Keratinocyte (primary cell): ENCODE measurements at regions not wholly inside any gene's neighbourhood (a gene's known extent, or its start where the extent isn't known, plus 50 kb on each side); places are given as distances from the start of the nearest gene placed in this dataset.

Experiments
- DNase-seq: peaks from one replicate; pipeline ENCODE4 v3.0.0-alpha.2; 2011; ENCODE audit warnings: low read depth, missing footprints, low spot score
- FAIRE-seq: peaks from 2 replicates; lab custom pipeline; 2011; peaks lifted over from hg19 to GRCh38; lab: Jason Lieb, UNC
- H2AFZ ChIP-seq: 2 replicates; pipeline ENCODE4 v1.6.0; 2012; ENCODE audit warnings: low read length, control low read depth, inconsistent platforms; ENCODE audit not compliant: control insufficient read depth
- H3K27ac ChIP-seq: 2 replicates; pipeline ENCODE4 v1.5.1; 2011; ENCODE audit warnings: low read length; ENCODE audit not compliant: control insufficient read depth, insufficient read depth
- H3K27me3 ChIP-seq: 3 replicates; pipeline ENCODE4 v1.6.0; 2011; ENCODE audit warnings: low read length; ENCODE audit not compliant: control insufficient read depth, insufficient read depth; ENCODE audit errors: extremely low read depth
- H3K36me3 ChIP-seq, 2 experiments: 2 replicates in 1 of 2; 3 replicates in 1 of 2; pipeline ENCODE4 v1.5.1; 2011; ENCODE audit warnings: low read length in 2 of 2, mild to moderate bottlenecking in 1 of 2; ENCODE audit not compliant: control insufficient read depth in 2 of 2, insufficient read depth in 2 of 2; ENCODE audit errors: extremely low read depth in 1 of 2
- H3K4me1 ChIP-seq: 3 replicates; pipeline ENCODE4 v1.5.1; 2011; ENCODE audit warnings: low read length; ENCODE audit not compliant: control insufficient read depth, insufficient read depth; ENCODE audit errors: extremely low read depth
- H3K4me2 ChIP-seq: 3 replicates; pipeline ENCODE4 v1.6.0; 2011; ENCODE audit warnings: low read depth, low read length; ENCODE audit not compliant: control insufficient read depth, insufficient read depth; ENCODE audit errors: extremely low read depth
- H3K4me3 ChIP-seq, 3 experiments: fragments of 200-600 bp in 1 of 3; sonication (generic) in 1 of 3; 2 replicates in 2 of 3; 3 replicates in 1 of 3; pipeline ENCODE4 v1.5.1; 2011 to 2016; ENCODE audit warnings: low read length in 3 of 3, mild to moderate bottlenecking in 3 of 3, control low read depth in 2 of 3, inconsistent platforms in 1 of 3, low read depth in 1 of 3, mixed read lengths in 1 of 3, mixed run types in 1 of 3, moderate library complexity in 1 of 3; ENCODE audit not compliant: control insufficient read depth in 2 of 3, insufficient read depth in 2 of 3; ENCODE audit errors: extremely low read depth in 1 of 3
- H3K79me2 ChIP-seq: 2 replicates; pipeline ENCODE4 v1.6.0; 2012; ENCODE audit warnings: low read length; ENCODE audit not compliant: control insufficient read depth, insufficient read depth
- H3K9ac ChIP-seq: 3 replicates; pipeline ENCODE4 v1.6.0; 2011; ENCODE audit warnings: low read length; ENCODE audit not compliant: control insufficient read depth, insufficient read depth; ENCODE audit errors: extremely low read depth
- H3K9me1 ChIP-seq: 3 replicates; pipeline ENCODE4 v1.6.0; 2011; ENCODE audit warnings: low read length; ENCODE audit not compliant: control insufficient read depth, insufficient read depth; ENCODE audit errors: extremely low read depth
- H3K9me3 ChIP-seq: 2 replicates; pipeline ENCODE4 v1.5.1; 2012; ENCODE audit warnings: low read depth, low read length; ENCODE audit not compliant: control insufficient read depth
- H4K20me1 ChIP-seq: 3 replicates; pipeline ENCODE4 v1.6.0; 2011; ENCODE audit warnings: low read length; ENCODE audit not compliant: control insufficient read depth, insufficient read depth; ENCODE audit errors: extremely low read depth
- EZH2 ChIP-seq: IDR thresholded peaks from one replicate; pipeline ENCODE4 v1.6.1; 2012; ENCODE audit warnings: inconsistent platforms, mild to moderate bottlenecking, low read length, moderate library complexity
- dilution Hi-C: fragments of 300-500 bp; cut with MboI; formaldehyde crosslinking; loops from one replicate; pipeline ENCODE4 v1.7.0; 2020; ENCODE audit warnings: low sequenced_read_pairs; ENCODE audit not compliant: extremely low pct_ligation_motif_present
- TF ChIP-seq, protein P1 (sequence below), 3 experiments: IDR thresholded peaks in 1 of 3; conservative IDR thresholded peaks in 1 of 3; optimal IDR thresholded peaks in 1 of 3; 2 replicates in 2 of 3; 3 replicates in 1 of 3; pipeline versions ENCODE3 to v1.5.1; 2011; ENCODE audit warnings: low read length in 3 of 3, mild to moderate bottlenecking in 3 of 3, moderate library complexity in 2 of 3, control low read depth in 1 of 3, inconsistent platforms in 1 of 3; ENCODE audit not compliant: insufficient read depth in 2 of 3; ENCODE audit errors: extremely low read depth in 1 of 3

DNA sequence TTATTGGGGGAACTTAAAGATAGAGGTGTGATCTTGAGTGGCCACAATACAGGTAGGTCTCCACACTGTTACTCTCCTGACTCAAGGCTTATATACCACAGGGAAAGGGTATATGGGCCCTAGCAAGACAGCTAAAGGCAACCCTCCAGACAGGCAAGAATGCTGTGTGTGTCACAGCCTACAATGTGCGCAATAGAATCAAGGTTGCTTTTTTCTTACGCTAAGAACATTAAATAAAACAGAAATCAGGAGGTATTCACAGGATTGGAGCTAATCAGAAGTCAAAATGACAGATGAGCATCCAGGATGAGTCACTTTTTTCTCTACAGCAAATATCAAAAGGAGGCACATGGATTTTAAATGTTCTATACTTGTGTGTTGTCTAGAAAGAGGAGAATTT is 1797.9 kb upstream of the SEL1L start:
- no peak overlapping the region for H3K9ac ChIP-seq
- no peak for TF ChIP-seq EZH2
- TF ChIP-seq, protein P1, sequence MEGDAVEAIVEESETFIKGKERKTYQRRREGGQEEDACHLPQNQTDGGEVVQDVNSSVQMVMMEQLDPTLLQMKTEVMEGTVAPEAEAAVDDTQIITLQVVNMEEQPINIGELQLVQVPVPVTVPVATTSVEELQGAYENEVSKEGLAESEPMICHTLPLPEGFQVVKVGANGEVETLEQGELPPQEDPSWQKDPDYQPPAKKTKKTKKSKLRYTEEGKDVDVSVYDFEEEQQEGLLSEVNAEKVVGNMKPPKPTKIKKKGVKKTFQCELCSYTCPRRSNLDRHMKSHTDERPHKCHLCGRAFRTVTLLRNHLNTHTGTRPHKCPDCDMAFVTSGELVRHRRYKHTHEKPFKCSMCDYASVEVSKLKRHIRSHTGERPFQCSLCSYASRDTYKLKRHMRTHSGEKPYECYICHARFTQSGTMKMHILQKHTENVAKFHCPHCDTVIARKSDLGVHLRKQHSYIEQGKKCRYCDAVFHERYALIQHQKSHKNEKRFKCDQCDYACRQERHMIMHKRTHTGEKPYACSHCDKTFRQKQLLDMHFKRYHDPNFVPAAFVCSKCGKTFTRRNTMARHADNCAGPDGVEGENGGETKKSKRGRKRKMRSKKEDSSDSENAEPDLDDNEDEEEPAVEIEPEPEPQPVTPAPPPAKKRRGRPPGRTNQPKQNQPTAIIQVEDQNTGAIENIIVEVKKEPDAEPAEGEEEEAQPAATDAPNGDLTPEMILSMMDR (optimal IDR thresholded peaks at IDR 0.05 in 1 of 3, IDR thresholded peaks at IDR 0.05 in 1 of 3, conservative IDR thresholded peaks at IDR 0.05 in 1 of 3; ENCODE audit: extremely low read depth in 1 of 3, insufficient read depth in 2 of 3, low read length in 3 of 3): no peak
- no peaks in the 10 kb centered on the region for H3K9me3 ChIP-seq
- H3K27me3 ChIP-seq: no peaks in the 10 kb centered on the region
- no peak overlapping the region for H3K4me2 ChIP-seq
- H4K20me1 ChIP-seq: no peaks in the 10 kb centered on the region
- H3K4me3 ChIP-seq: no peak overlapping the region
- dilution Hi-C loops: no loop called here
- no peaks in the 10 kb centered on the region for H3K36me3 ChIP-seq
- DNase-seq (no peak), FAIRE-seq (no peak)
- H3K79me2 ChIP-seq: no peaks in the 10 kb centered on the region
- H3K9me1 ChIP-seq: no peaks in the 10 kb centered on the region
- no peak overlapping the region for H2AFZ ChIP-seq
- no peak overlapping the region for H3K27ac ChIP-seq
- H3K4me1 ChIP-seq: no peaks in the 10 kb centered on the region

DNA sequence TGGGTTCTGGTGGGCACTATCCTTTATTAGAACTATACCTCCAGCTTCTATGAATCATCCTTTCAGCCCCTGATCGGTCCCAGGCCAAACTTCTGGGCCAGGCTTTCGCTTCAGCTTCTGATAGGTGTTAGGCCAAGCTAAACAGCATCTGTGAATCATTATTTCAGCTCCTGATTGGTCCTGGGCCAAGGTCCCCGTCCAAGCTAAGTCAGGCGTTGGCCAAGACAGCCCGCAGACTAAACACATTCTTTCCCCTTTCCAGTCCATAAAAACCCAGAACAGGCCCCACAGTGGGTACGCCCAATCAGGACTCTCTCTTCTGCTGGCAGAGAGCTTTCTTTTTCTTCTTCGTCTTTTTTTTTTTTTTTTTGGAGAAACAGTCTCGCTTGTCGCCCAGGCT is 1808.9 kb upstream of the SEL1L start:
- H3K9ac ChIP-seq: no peak overlapping the region
- H3K4me3 ChIP-seq: no peak overlapping the region
- H3K9me3 ChIP-seq: no peaks in the 10 kb centered on the region
- no peaks in the 10 kb centered on the region for H3K4me1 ChIP-seq
- no peak overlapping the region for H2AFZ ChIP-seq
- FAIRE-seq: no peak
- H4K20me1 ChIP-seq: no peaks in the 10 kb centered on the region
- TF ChIP-seq EZH2: no peak
- TF ChIP-seq, protein P1 (optimal IDR thresholded peaks at IDR 0.05 in 1 of 3, IDR thresholded peaks at IDR 0.05 in 1 of 3, conservative IDR thresholded peaks at IDR 0.05 in 1 of 3; ENCODE audit: extremely low read depth in 1 of 3, insufficient read depth in 2 of 3, low read length in 3 of 3): no peak
- no peaks in the 10 kb centered on the region for H3K27me3 ChIP-seq
- dilution Hi-C loops: no loop called here
- H3K4me2 ChIP-seq: no peak overlapping the region
- DNase-seq: no peak
- H3K27ac ChIP-seq: no peak overlapping the region
- H3K9me1 ChIP-seq: no peaks in the 10 kb centered on the region
- H3K79me2 ChIP-seq: no peaks in the 10 kb centered on the region
- no peaks in the 10 kb centered on the region for H3K36me3 ChIP-seq
